A549 (cell line): ENCODE measurements at regions not wholly inside any gene's neighbourhood (a gene's known extent, or its start where the extent isn't known, plus 50 kb on each side); places are given as distances from the start of the nearest gene placed in this dataset.

Source experiments
- ATAC-seq, 2 experiments: fragments of 200-7000 bp in 1 of 2; fragments of >200 bp in 1 of 2; cut with Nextera tagmentation in 1 of 2; cut with Tn5 transposase in 1 of 2; 3 replicates each; pipeline versions ENCODE4 v1.8.0 to v1.9.1; 2018 to 2020; ENCODE audit warnings: mild to moderate bottlenecking in 1 of 2, moderate library complexity in 1 of 2
- CTCF ChIA-PET: fragments of 300-600 bp; sonication (Branson Sonifier 250); formaldehyde crosslinking; extraction: SDS; loops from one replicate; lab custom pipeline; 2021; ENCODE audit warnings: antibody characterized with exemption, inconsistent platforms; lab: Yijun Ruan, JAX
- POLR2A ChIA-PET: fragments of 350-600 bp; formaldehyde crosslinking; extraction: SDS; loops from one replicate; lab custom pipeline; 2021; ENCODE audit warnings: antibody characterized with exemption, inconsistent platforms; lab: Yijun Ruan, JAX
- DNase-seq, 2 experiments: peaks; one replicate each; pipeline versions ENCODE4 v3.0.0 to v3.0.0-alpha.2; 2011 to 2016; ENCODE audit warnings: low read depth in 1 of 2, low spot score in 1 of 2
- FAIRE-seq: peaks from 2 replicates; lab custom pipeline; 2011; peaks lifted over from hg19 to GRCh38; lab: Jason Lieb, UNC
- H3K27ac ChIP-seq, 2 experiments: fragments of >200 bp; sonication (Bioruptor Twin); formaldehyde crosslinking; 3 replicates each; pipeline ENCODE4 v1.5.1; 2016 to 2017
- H3K4me1 ChIP-seq: fragments of >200 bp; sonication (Bioruptor Twin); formaldehyde crosslinking; 3 replicates; pipeline ENCODE4 v1.6.1; 2016
- H3K4me2 ChIP-seq: fragments of >200 bp; sonication (Bioruptor Twin); formaldehyde crosslinking; 3 replicates; pipeline ENCODE4 v1.6.1; 2016
- H3K4me3 ChIP-seq: fragments of >200 bp; sonication (Bioruptor Twin); formaldehyde crosslinking; 3 replicates; pipeline ENCODE4 v1.5.1; 2016
- H3K9me3 ChIP-seq: fragments of >200 bp; sonication (Bioruptor Twin); formaldehyde crosslinking; 3 replicates; pipeline ENCODE4 v1.6.1; 2016
- CBX8 ChIP-seq: fragments of 200-600 bp; sonication (generic); IDR thresholded peaks from 2 replicates; pipeline ENCODE4 v1.6.1; 2016
- CEBPB ChIP-seq, 2 experiments: fragments of >200 bp in 1 of 2; sonication (Bioruptor Twin) in 1 of 2; formaldehyde crosslinking in 1 of 2; IDR thresholded peaks; 2 replicates each; pipeline ENCODE4 v1.6.1; 2012 to 2016
- CHD2 ChIP-seq: fragments of 150-350 bp; IDR thresholded peaks from 2 replicates; pipeline ENCODE4 v1.6.1; 2014; ENCODE audit warnings: low read length; ENCODE audit not compliant: partially characterized antibody
- CHD4 ChIP-seq: fragments of 200-600 bp; sonication (generic); IDR thresholded peaks from 2 replicates; pipeline ENCODE4 v1.6.1; 2016; ENCODE audit warnings: antibody characterized with exemption, mild to moderate bottlenecking, borderline replicate concordance
- EHMT2 ChIP-seq: fragments of 200-600 bp; sonication (generic); IDR thresholded peaks from 2 replicates; pipeline ENCODE4 v1.6.1; 2016; ENCODE audit warnings: antibody characterized with exemption, low read depth, mild to moderate bottlenecking, moderate library complexity
- EP300 ChIP-seq, 2 experiments: fragments of >200 bp; sonication (Bioruptor Twin); formaldehyde crosslinking; IDR thresholded peaks; 2 replicates in 1 of 2; 3 replicates in 1 of 2; pipeline ENCODE4 v1.6.1; 2016 to 2017
- FOXS1 ChIP-seq: fragments of 250-450 bp; sonication (Bioruptor Pico); IDR thresholded peaks from 2 replicates; pipeline ENCODE4 v1.5.0; 2020; ENCODE audit warnings: mild to moderate bottlenecking, moderate library complexity
- MAZ ChIP-seq: fragments of 150-350 bp; IDR thresholded peaks from 2 replicates; pipeline ENCODE4 v1.6.1; 2014; ENCODE audit warnings: antibody characterized with exemption, low read depth, low read length, borderline replicate concordance
- MYC ChIP-seq: IDR thresholded peaks from 2 replicates; pipeline ENCODE4 v1.6.1; 2012; ENCODE audit warnings: mild to moderate bottlenecking, inconsistent platforms, low read length, improper control_type of control experiment, borderline replicate concordance
- NPAS2 ChIP-seq: fragments of 250-450 bp; sonication (Bioruptor Pico); IDR thresholded peaks from 2 replicates; pipeline ENCODE4 v1.8.0; 2022; ENCODE audit warnings: mild to moderate bottlenecking, moderate library complexity, borderline replicate concordance
- POLR2AphosphoS2 ChIP-seq: conservative IDR thresholded peaks from 2 replicates; pipeline ENCODE4 v1.6.1; 2012; ENCODE audit warnings: low read length, improper control_type of control experiment, inconsistent platforms
- ZFP36 ChIP-seq: fragments of 450-650 bp; IDR thresholded peaks from 2 replicates; pipeline ENCODE4 v1.6.1; 2014; ENCODE audit warnings: borderline replicate concordance; ENCODE audit not compliant: partially characterized antibody
- ZNF302 ChIP-seq: fragments of 250-450 bp; sonication (Bioruptor Pico); IDR thresholded peaks from 2 replicates; pipeline ENCODE4 v1.9.0; 2021; ENCODE audit warnings: inconsistent platforms, mild to moderate bottlenecking, moderate library complexity
- WGBS: methylation state at CpG from one replicate; pipeline ENCODE4 v1.1.6; 2017; ENCODE audit errors: missing lambda C conversion rate; 5-methylcytosine and 5-hydroxymethylcytosine counted together
- TF ChIP-seq, protein P1 (sequence below): fragments of 150-350 bp; IDR thresholded peaks from 2 replicates; pipeline ENCODE4 v1.6.1; 2014; ENCODE audit warnings: low read depth, mild to moderate bottlenecking, low read length
- TF ChIP-seq, protein P2 (sequence below): IDR thresholded peaks from 2 replicates; pipeline ENCODE4 v1.6.1; 2012
- TF ChIP-seq, protein P3 (sequence below): fragments of >200 bp; sonication (Bioruptor Twin); formaldehyde crosslinking; IDR thresholded peaks from 2 replicates; pipeline ENCODE4 v1.6.1; 2016
- TF ChIP-seq, protein P4 (sequence below): IDR thresholded peaks from 2 replicates; pipeline ENCODE4 v1.6.1; 2012; ENCODE audit warnings: low read depth, borderline replicate concordance

DNA sequence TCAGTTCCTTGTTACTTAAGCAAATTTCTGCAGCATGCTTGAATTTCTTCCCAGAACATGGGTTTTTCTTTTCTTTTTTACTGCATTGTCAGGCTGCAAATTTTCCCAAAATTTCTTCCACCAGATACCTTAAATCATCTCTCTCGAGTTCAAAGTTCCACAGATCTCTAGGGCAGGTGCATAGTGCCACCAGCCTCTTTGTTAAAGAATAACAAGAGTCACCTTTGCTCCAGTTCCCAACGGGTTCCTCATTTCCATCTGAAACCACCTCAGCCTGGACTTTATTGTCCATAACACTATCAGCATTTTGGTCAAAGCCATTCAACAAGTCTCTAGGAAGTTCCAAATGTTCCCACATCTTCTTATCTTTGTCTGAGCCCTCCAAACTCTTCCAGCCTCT lies 389.2 kb downstream of the NXPH1 start:
- CTCF ChIA-PET, result no interaction called here
- no peak for TF ChIP-seq POLR2AphosphoS2
- TF ChIP-seq, all 56 proteins: peak for 0
- Histone ChIP-seq H3K4me1 (no peaks in the 10 kb centered on the region), H3K9me3 (no peaks in the 10 kb centered on the region; the same call in 2 of the 3 replicates), H3K27ac (no peak overlapping the region), H3K4me2 (no peak overlapping the region), H3K4me3 (no peak overlapping the region)
- ATAC-seq (no peak), DNase-seq (no peak), FAIRE-seq (no peak)
- POLR2A ChIA-PET, result no interaction called here
- 0% methylated on average over 2 of the region's 2 CpGs for WGBS

DNA sequence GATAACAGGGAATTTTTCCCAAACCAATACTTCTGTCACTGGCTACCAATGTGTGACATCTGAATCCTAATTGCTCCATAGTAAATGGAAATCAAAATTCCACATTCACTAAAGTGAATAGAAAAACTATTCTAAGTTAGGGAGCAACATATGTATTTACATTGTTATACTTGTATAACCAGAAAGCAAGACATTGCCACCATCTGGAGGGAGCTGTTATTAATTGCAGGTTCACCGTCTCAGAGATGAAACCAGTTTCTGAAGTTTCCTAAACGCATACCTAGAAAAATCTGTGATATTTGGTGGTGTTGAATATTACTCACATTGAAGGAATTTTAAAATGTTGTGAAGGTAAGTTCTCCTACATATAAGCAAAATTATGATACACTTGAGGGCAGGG lies 390.1 kb downstream of the NXPH1 start:
- no peak for FAIRE-seq
- 7% methylated on average over 2 of the region's 2 CpGs for WGBS
- Histone ChIP-seq H3K4me2 (no peak overlapping the region), H3K4me3 (no peak overlapping the region), H3K4me1 (no peaks in the 10 kb centered on the region), H3K9me3 (no peaks in the 10 kb centered on the region; the same call in 2 of the 3 replicates), H3K27ac (no peak overlapping the region)
- CTCF ChIA-PET, result no interaction called here
- ATAC-seq, result no peak
- POLR2A ChIA-PET, result no interaction called here
- DNase-seq, result peak in 1 of 2 experiments; percentile 5
- TF ChIP-seq MAZ, result no peak
- TF ChIP-seq ZNF302 (CRISPR knock-in tag), result no peak

DNA sequence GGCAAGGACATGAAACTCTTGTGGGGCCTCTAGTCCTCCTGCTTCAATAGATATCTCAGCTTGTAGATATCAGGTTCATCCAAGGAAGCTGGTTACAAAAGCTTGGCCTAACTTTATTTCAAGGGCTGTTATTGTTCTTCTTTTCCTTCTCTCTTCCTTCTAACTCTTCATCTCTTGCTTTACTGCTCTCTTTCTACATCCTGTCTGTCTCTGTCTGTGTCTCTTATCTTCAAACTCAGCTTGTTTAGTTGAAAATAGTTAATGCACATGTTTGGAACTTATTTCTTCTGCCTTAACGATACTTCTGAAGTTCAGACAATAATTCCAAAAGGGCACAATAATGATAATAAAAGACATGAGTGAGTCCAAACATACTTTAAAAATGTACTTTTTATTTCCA lies 393.9 kb downstream of the NXPH1 start:
- TF ChIP-seq CHD4 (no peak), ZNF302 (CRISPR knock-in tag) (no peak), ZFP36 (no peak)
- no peak for ATAC-seq

DNA sequence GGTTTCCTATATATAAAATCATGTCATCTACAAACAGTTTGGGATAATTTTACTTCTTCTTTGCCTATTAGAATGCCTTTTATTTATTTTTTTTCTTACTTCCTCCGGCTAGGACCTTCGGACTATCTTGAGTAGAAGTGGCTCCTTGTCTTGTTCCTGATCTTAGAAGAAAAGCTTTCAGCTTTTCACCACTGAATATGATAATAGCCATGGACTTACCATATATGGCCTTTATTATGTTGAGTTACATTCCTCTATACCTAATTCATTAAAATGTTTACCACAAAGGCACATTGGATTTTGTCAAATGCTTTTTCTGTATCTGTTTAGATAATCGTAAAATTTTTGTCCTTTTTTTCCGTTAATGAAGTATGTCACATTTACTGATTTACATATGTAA lies 395.7 kb downstream of the NXPH1 start:
- H3K4me3 ChIP-seq, result no peak overlapping the region
- CTCF ChIA-PET, result no interaction called here
- H3K27ac ChIP-seq, result no peak overlapping the region
- 9% methylated on average over 4 of the region's 4 CpGs for WGBS
- ATAC-seq, result no peak
- no peaks in the 10 kb centered on the region for H3K4me1 ChIP-seq
- no peak for DNase-seq
- H3K4me2 ChIP-seq, result no peak overlapping the region
- POLR2A ChIA-PET, result no interaction called here
- TF ChIP-seq, protein P1, sequence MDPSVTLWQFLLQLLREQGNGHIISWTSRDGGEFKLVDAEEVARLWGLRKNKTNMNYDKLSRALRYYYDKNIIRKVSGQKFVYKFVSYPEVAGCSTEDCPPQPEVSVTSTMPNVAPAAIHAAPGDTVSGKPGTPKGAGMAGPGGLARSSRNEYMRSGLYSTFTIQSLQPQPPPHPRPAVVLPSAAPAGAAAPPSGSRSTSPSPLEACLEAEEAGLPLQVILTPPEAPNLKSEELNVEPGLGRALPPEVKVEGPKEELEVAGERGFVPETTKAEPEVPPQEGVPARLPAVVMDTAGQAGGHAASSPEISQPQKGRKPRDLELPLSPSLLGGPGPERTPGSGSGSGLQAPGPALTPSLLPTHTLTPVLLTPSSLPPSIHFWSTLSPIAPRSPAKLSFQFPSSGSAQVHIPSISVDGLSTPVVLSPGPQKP, result no peak
- TF ChIP-seq EP300 (IDR thresholded peaks at IDR 0.05) (no peak), CHD2 (no peak), EHMT2 (no peak)
- TF ChIP-seq, all 56 proteins: peak for 0
- H3K9me3 ChIP-seq, result no peaks in the 10 kb centered on the region
- no peak for FAIRE-seq

More for the DNA sequence above, 393.9 kb downstream of the NXPH1 start:
- FAIRE-seq (no peak), DNase-seq (no peak)
- 2% methylated on average over 1 of the region's 1 CpG for WGBS
- Histone ChIP-seq H3K9me3 (no peaks in the 10 kb centered on the region), H3K4me2 (no peak overlapping the region), H3K27ac (no peak overlapping the region), H3K4me3 (no peak overlapping the region), H3K4me1 (no peaks in the 10 kb centered on the region)
- ChIA-PET CTCF (no interaction called here), POLR2A (no interaction called here)

DNA sequence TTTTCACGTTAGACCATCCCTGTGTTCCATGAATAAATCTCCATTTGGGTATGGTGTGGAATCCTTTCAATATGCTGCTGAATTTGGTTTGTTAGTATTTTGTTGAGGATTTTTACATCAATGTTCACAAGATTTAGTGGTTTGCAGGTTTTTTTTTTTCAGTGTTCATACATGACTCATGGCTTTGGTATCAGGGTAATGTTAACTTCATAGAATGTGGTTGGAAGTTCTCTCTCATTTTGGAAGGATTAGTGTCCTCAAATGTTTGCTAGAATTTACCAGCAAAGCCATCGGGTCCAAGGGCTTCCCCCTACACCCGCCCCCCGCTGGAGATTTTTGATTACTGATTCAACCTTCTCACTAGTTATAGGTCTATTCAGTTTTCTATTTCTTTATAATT lies 398.0 kb downstream of the NXPH1 start:
- H3K4me3 ChIP-seq, result no peak overlapping the region
- no peak for TF ChIP-seq CBX8
- TF ChIP-seq, protein P2, sequence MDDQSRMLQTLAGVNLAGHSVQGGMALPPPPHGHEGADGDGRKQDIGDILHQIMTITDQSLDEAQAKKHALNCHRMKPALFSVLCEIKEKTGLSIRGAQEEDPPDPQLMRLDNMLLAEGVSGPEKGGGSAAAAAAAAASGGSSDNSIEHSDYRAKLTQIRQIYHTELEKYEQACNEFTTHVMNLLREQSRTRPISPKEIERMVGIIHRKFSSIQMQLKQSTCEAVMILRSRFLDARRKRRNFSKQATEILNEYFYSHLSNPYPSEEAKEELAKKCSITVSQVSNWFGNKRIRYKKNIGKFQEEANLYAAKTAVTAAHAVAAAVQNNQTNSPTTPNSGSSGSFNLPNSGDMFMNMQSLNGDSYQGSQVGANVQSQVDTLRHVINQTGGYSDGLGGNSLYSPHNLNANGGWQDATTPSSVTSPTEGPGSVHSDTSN, result no peak
- TF ChIP-seq, protein P3, sequence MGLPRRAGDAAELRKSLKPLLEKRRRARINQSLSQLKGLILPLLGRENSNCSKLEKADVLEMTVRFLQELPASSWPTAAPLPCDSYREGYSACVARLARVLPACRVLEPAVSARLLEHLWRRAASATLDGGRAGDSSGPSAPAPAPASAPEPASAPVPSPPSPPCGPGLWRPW, result no peak
- TF ChIP-seq FOXS1 (CRISPR knock-in tag), result no peak
- TF ChIP-seq, protein P4, sequence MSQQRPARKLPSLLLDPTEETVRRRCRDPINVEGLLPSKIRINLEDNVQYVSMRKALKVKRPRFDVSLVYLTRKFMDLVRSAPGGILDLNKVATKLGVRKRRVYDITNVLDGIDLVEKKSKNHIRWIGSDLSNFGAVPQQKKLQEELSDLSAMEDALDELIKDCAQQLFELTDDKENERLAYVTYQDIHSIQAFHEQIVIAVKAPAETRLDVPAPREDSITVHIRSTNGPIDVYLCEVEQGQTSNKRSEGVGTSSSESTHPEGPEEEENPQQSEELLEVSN, result no peak
- TF ChIP-seq EHMT2, result no peak
- TF ChIP-seq NPAS2 (CRISPR knock-in tag), result no peak
- TF ChIP-seq MYC, result no peak
- no peak for TF ChIP-seq CEBPB (IDR thresholded peaks at IDR 0.05)
- H3K9me3 ChIP-seq, result no peaks in the 10 kb centered on the region
- H3K4me2 ChIP-seq, result no peak overlapping the region
- ChIA-PET POLR2A (no interaction called here), CTCF (no interaction called here)
- DNase-seq (no peak), FAIRE-seq (no peak), ATAC-seq (no peak)
- WGBS, result 5% methylated on average over 4 of the region's 4 CpGs
- no peak overlapping the region for H3K27ac ChIP-seq
- H3K4me1 ChIP-seq, result no peaks in the 10 kb centered on the region
